ENCODE measurements at regions not wholly inside any gene's neighbourhood (a gene's known extent, or its start where the extent isn't known, plus 50 kb on each side); places are given as distances from the start of the nearest gene placed in this dataset.

- TF ChIP-seq FOXP2 (optimal IDR thresholded peaks at IDR 0.05; ENCODE audit: borderline replicate concordance, extremely low read depth, extremely low read length, insufficient read depth) = no peak
- no peak for TF ChIP-seq REST (IDR thresholded peaks at IDR 0.05; ENCODE audit: insufficient read depth in 1 of 2, low read depth in 2 of 2, low read length in 2 of 2)
- TF ChIP-seq POLR2AphosphoS5 (IDR thresholded peaks at IDR 0.05; ENCODE audit: low read depth, low read length) = no peak
- no peak for TF ChIP-seq SIN3A (IDR thresholded peaks at IDR 0.05; ENCODE audit: borderline replicate concordance, insufficient read depth, low read length)
- TF ChIP-seq TAF1 (IDR thresholded peaks at IDR 0.05; ENCODE audit: borderline replicate concordance, insufficient read depth, low read length) = no peak
Observed at GRCh38 chr2:209145941-209146681, 277.7 kb upstream of the MAP2 start.

GRCh38 chr2:209146682-209147320, 277.0 kb upstream of the MAP2 start:
- no peak for TF ChIP-seq TAF1 (IDR thresholded peaks at IDR 0.05; ENCODE audit: borderline replicate concordance, insufficient read depth, low read length)
- TF ChIP-seq FOXP2 (optimal IDR thresholded peaks at IDR 0.05; ENCODE audit: borderline replicate concordance, extremely low read depth, extremely low read length, insufficient read depth) = no peak
- no peak for TF ChIP-seq POLR2AphosphoS5 (IDR thresholded peaks at IDR 0.05; ENCODE audit: low read depth, low read length)
- no peak for TF ChIP-seq REST (IDR thresholded peaks at IDR 0.05; ENCODE audit: insufficient read depth in 1 of 2, low read depth in 2 of 2, low read length in 2 of 2)
- TF ChIP-seq SIN3A (IDR thresholded peaks at IDR 0.05; ENCODE audit: borderline replicate concordance, insufficient read depth, low read length) = no peak

- no peak for TF ChIP-seq REST (IDR thresholded peaks at IDR 0.05; ENCODE audit: insufficient read depth in 1 of 2, low read depth in 2 of 2, low read length in 2 of 2)
- TF ChIP-seq TAF1 (IDR thresholded peaks at IDR 0.05; ENCODE audit: borderline replicate concordance, insufficient read depth, low read length) = no peak
- TF ChIP-seq FOXP2 (optimal IDR thresholded peaks at IDR 0.05; ENCODE audit: borderline replicate concordance, extremely low read depth, extremely low read length, insufficient read depth) = no peak
- no peak for TF ChIP-seq SIN3A (IDR thresholded peaks at IDR 0.05; ENCODE audit: borderline replicate concordance, insufficient read depth, low read length)
- no peak for TF ChIP-seq POLR2AphosphoS5 (IDR thresholded peaks at IDR 0.05; ENCODE audit: low read depth, low read length)
Observed at GRCh38 chr2:209147981-209148380, 275.9 kb upstream of the MAP2 start.

- TF ChIP-seq TAF1 (IDR thresholded peaks at IDR 0.05; ENCODE audit: borderline replicate concordance, insufficient read depth, low read length) (no peak), REST (IDR thresholded peaks at IDR 0.05; ENCODE audit: insufficient read depth in 1 of 2, low read depth in 2 of 2, low read length in 2 of 2) (no peak), POLR2AphosphoS5 (IDR thresholded peaks at IDR 0.05; ENCODE audit: low read depth, low read length) (no peak), FOXP2 (optimal IDR thresholded peaks at IDR 0.05; ENCODE audit: borderline replicate concordance, extremely low read depth, extremely low read length, insufficient read depth) (no peak), SIN3A (IDR thresholded peaks at IDR 0.05; ENCODE audit: borderline replicate concordance, insufficient read depth, low read length) (no peak)
Observed at GRCh38 chr2:209160800-209161588, 262.9 kb upstream of the MAP2 start.

Measured in PFSK-1 (cell line).